H1 (cell line): ENCODE measurements at regions not wholly inside any gene's neighbourhood (a gene's known extent, or its start where the extent isn't known, plus 50 kb on each side); places are given as distances from the start of the nearest gene placed in this dataset.

ENCODE experiments used
- CTCF ChIA-PET: fragments of 300-600 bp; sonication (Branson Sonifier 250); formaldehyde crosslinking; loops from one replicate; lab custom pipeline; 2021; ENCODE audit not compliant: partially characterized antibody; lab: Charles Lee
- POLR2A ChIA-PET: fragments of 300-600 bp; sonication (Branson Sonifier 250); formaldehyde crosslinking; loops from one replicate; lab custom pipeline; 2021; ENCODE audit warnings: inconsistent platforms; ENCODE audit not compliant: partially characterized antibody; lab: Charles Lee
- DNase-seq, 2 experiments: peaks; one replicate each; pipeline versions ENCODE4 v3.0.0 to v3.0.0-alpha.2; 2010 to 2022; ENCODE audit warnings: low spot score in 2 of 2, low read depth in 1 of 2, mixed read lengths in 1 of 2
- FAIRE-seq: peaks from 2 replicates; lab custom pipeline; 2011; peaks lifted over from hg19 to GRCh38; lab: Jason Lieb, UNC
- H2AFZ ChIP-seq: 2 replicates; pipeline ENCODE4 v1.8.1; 2012; ENCODE audit warnings: low read length, inconsistent platforms
- H2AK5ac ChIP-seq: 2 replicates; pipeline ENCODE4 v1.6.1; 2013; ENCODE audit warnings: low read depth, low read length
- H2BK120ac ChIP-seq: replicated peaks from 2 replicates; pipeline ENCODE3; 2013; ENCODE audit warnings: low read depth, low read length, inconsistent platforms
- H2BK12ac ChIP-seq: 2 replicates; pipeline ENCODE4 v1.6.1; 2013; ENCODE audit warnings: low read depth, low read length
- H2BK15ac ChIP-seq: 2 replicates; pipeline ENCODE4 v1.6.1; 2013; ENCODE audit warnings: low read length
- H2BK20ac ChIP-seq: 2 replicates; pipeline ENCODE4 v1.6.1; 2013; ENCODE audit warnings: low read length
- H2BK5ac ChIP-seq: 2 replicates; pipeline ENCODE4 v1.6.1; 2013; ENCODE audit warnings: low read depth, low read length
- H3K14ac ChIP-seq: 2 replicates; pipeline ENCODE4 v1.6.1; 2013; ENCODE audit warnings: inconsistent platforms; ENCODE audit not compliant: insufficient read length
- H3K18ac ChIP-seq: 2 replicates; pipeline ENCODE4 v1.6.1; 2013; ENCODE audit warnings: low read length; ENCODE audit errors: extremely low read depth
- H3K23ac ChIP-seq: 2 replicates; pipeline ENCODE4 v1.6.1; 2013; ENCODE audit warnings: inconsistent platforms; ENCODE audit not compliant: insufficient read length
- H3K23me2 ChIP-seq: 2 replicates; pipeline ENCODE4 v1.6.1; 2013; ENCODE audit warnings: low read depth, low read length
- H3K27ac ChIP-seq: 2 replicates; pipeline ENCODE4 v1.6.1; 2011; ENCODE audit warnings: low read depth, low read length, inconsistent platforms
- H3K27me3 ChIP-seq, 4 experiments: replicated peaks in 1 of 4; 1 replicate in 1 of 4; 2 replicates in 3 of 4; pipeline versions ENCODE4 v1.6.1 to v1.8.1; 2011 to 2013; ENCODE audit warnings: low read length in 3 of 4, mild to moderate bottlenecking in 3 of 4, inconsistent platforms in 2 of 4, mixed read lengths in 2 of 4, moderate library complexity in 1 of 4; ENCODE audit not compliant: control insufficient read depth in 3 of 4, insufficient read depth in 3 of 4; ENCODE audit errors: extremely low read depth in 1 of 4
- H3K36me3 ChIP-seq, 4 experiments: 2 replicates each; pipeline versions ENCODE4 v1.6.1 to v1.8.1; 2011 to 2013; ENCODE audit warnings: mild to moderate bottlenecking in 4 of 4, low read length in 3 of 4, moderate library complexity in 2 of 4, control low read depth in 1 of 4, inconsistent platforms in 1 of 4; ENCODE audit not compliant: insufficient read depth in 4 of 4, control insufficient read depth in 2 of 4
- H3K4ac ChIP-seq: replicated peaks from 2 replicates; pipeline ENCODE3; 2013; ENCODE audit warnings: low read length, low read depth, mixed read lengths, inconsistent platforms; ENCODE audit not compliant: insufficient read length
- H3K4me1 ChIP-seq, 4 experiments: replicated peaks in 1 of 4; 1 replicate in 1 of 4; 2 replicates in 3 of 4; pipeline versions ENCODE4 v1.6.1 to v1.8.1; 2011 to 2013; ENCODE audit warnings: low read length in 3 of 4, inconsistent platforms in 2 of 4, mixed read lengths in 1 of 4; ENCODE audit not compliant: insufficient read depth in 4 of 4, control insufficient read depth in 3 of 4
- H3K4me2 ChIP-seq, 2 experiments: 2 replicates each; pipeline versions ENCODE4 v1.6.1 to v1.8.1; 2011 to 2013; ENCODE audit warnings: low read depth in 2 of 2, low read length in 2 of 2, control low read depth in 1 of 2, inconsistent platforms in 1 of 2, mild to moderate bottlenecking in 1 of 2; ENCODE audit not compliant: insufficient read depth in 1 of 2
- H3K4me3 ChIP-seq, 4 experiments: fragments of 200-600, 300-600 bp in 1 of 4; sonication (generic), shearing (Covaris generic), sonication (Bioruptor Twin) in 1 of 4; 2 replicates each; pipeline versions ENCODE4 v1.5.1 to v1.8.1; 2011 to 2016; ENCODE audit warnings: low read length in 4 of 4, low read depth in 3 of 4, control low read depth in 2 of 4, inconsistent platforms in 2 of 4, mild to moderate bottlenecking in 2 of 4, mixed read lengths in 1 of 4, moderate library complexity in 1 of 4; ENCODE audit not compliant: insufficient read depth in 2 of 4; ENCODE audit errors: extremely low read depth in 1 of 4
- H3K56ac ChIP-seq: replicated peaks from 2 replicates; pipeline ENCODE3; 2013; ENCODE audit warnings: low read depth, mild to moderate bottlenecking, mixed read lengths, low read length, inconsistent platforms; ENCODE audit not compliant: insufficient read length
- H3K79me1 ChIP-seq: 2 replicates; pipeline ENCODE4 v1.6.1; 2013; ENCODE audit warnings: low read depth, low read length, control low read depth
- H3K79me2 ChIP-seq, 2 experiments: 2 replicates each; pipeline versions ENCODE4 v1.6.1 to v1.8.1; 2012 to 2013; ENCODE audit warnings: low read length in 2 of 2, mild to moderate bottlenecking in 2 of 2, inconsistent platforms in 1 of 2; ENCODE audit not compliant: insufficient read depth in 2 of 2, control insufficient read depth in 1 of 2
- H3K9ac ChIP-seq, 4 experiments: replicated peaks in 1 of 4; 1 replicate in 1 of 4; 2 replicates in 3 of 4; pipeline versions ENCODE4 v1.6.1 to v1.8.1; 2011 to 2013; ENCODE audit warnings: low read depth in 3 of 4, low read length in 3 of 4, control low read depth in 2 of 4, mild to moderate bottlenecking in 2 of 4, moderate library complexity in 2 of 4, inconsistent platforms in 1 of 4; ENCODE audit errors: extremely low read depth in 1 of 4
- H3K9me3 ChIP-seq, 2 experiments: 2 replicates each; pipeline versions ENCODE4 v1.6.1 to v1.8.1; 2012 to 2013; ENCODE audit warnings: mild to moderate bottlenecking in 2 of 2, moderate library complexity in 2 of 2, control low read depth in 1 of 2, inconsistent platforms in 1 of 2, low read depth in 1 of 2, low read length in 1 of 2, mixed read lengths in 1 of 2; ENCODE audit not compliant: insufficient read depth in 2 of 2
- H4K20me1 ChIP-seq, 2 experiments: replicated peaks in 1 of 2; 2 replicates each; pipeline versions ENCODE3 to v1.8.1; 2011 to 2013; ENCODE audit warnings: inconsistent platforms in 2 of 2, low read length in 2 of 2, mild to moderate bottlenecking in 1 of 2; ENCODE audit not compliant: insufficient read depth in 2 of 2, control insufficient read depth in 1 of 2
- H4K5ac ChIP-seq: 2 replicates; pipeline ENCODE4 v1.6.1; 2013; ENCODE audit warnings: low read length, low read depth, mixed read lengths, inconsistent platforms; ENCODE audit not compliant: insufficient read length
- H4K8ac ChIP-seq: 2 replicates; pipeline ENCODE4 v1.8.0; 2013; ENCODE audit warnings: mild to moderate bottlenecking, moderate library complexity, low read length, inconsistent platforms; ENCODE audit not compliant: insufficient read depth; ENCODE audit errors: extremely low read depth
- H4K91ac ChIP-seq: replicated peaks from 2 replicates; pipeline ENCODE3; 2013; ENCODE audit warnings: low read length, mixed read lengths, inconsistent platforms; ENCODE audit not compliant: insufficient read length
- CHD2 ChIP-seq: IDR thresholded peaks from 2 replicates; pipeline ENCODE4 v1.6.1; 2012; ENCODE audit warnings: low read length, improper control_type of control experiment
- CREB1 ChIP-seq: IDR thresholded peaks from 2 replicates; pipeline ENCODE4 v1.6.1; 2012; ENCODE audit warnings: inconsistent platforms
- CTBP2 ChIP-seq: IDR thresholded peaks from 2 replicates; pipeline ENCODE4 v1.7.0; 2011; ENCODE audit warnings: borderline replicate concordance, mild to moderate bottlenecking, moderate library complexity, mixed read lengths, low read length; ENCODE audit not compliant: insufficient read depth, insufficient read length
- GABPA ChIP-seq: IDR thresholded peaks from 2 replicates; pipeline ENCODE4 v1.6.1; 2011; ENCODE audit warnings: mild to moderate bottlenecking, low read length, moderate library complexity, borderline replicate concordance; ENCODE audit not compliant: insufficient read depth
- GTF2F1 ChIP-seq: IDR thresholded peaks from 2 replicates; pipeline ENCODE4 v1.6.1; 2012; ENCODE audit warnings: low read depth, low read length, improper control_type of control experiment, borderline replicate concordance
- POU5F1 ChIP-seq: IDR thresholded peaks from 2 replicates; pipeline ENCODE4 v1.6.1; 2011; ENCODE audit warnings: low read depth, mild to moderate bottlenecking, low read length, moderate library complexity
- RAD21 ChIP-seq, 2 experiments: IDR thresholded peaks in 1 of 2; conservative IDR thresholded peaks in 1 of 2; 2 replicates each; pipeline ENCODE4 v1.6.1; 2011; ENCODE audit warnings: low read depth in 2 of 2, low read length in 2 of 2, improper control_type of control experiment in 1 of 2, inconsistent platforms in 1 of 2, mild to moderate bottlenecking in 1 of 2, moderate library complexity in 1 of 2
- SAP30 ChIP-seq: fragments of 300-600 bp; sonication (generic); IDR thresholded peaks from 2 replicates; pipeline ENCODE4 v1.7.1; 2012; ENCODE audit warnings: low read length, moderate library complexity, mild to moderate bottlenecking, inconsistent platforms; ENCODE audit not compliant: insufficient read depth, insufficient replicate concordance
- SIX5 ChIP-seq: IDR thresholded peaks from 2 replicates; pipeline ENCODE4 v1.6.1; 2011; ENCODE audit warnings: mild to moderate bottlenecking, low read depth, low read length
- SP4 ChIP-seq: IDR thresholded peaks from 2 replicates; pipeline ENCODE4 v1.6.1; 2012; ENCODE audit warnings: low read length, inconsistent platforms
- SUZ12 ChIP-seq: fragments of 200-600 bp; sonication (generic); IDR thresholded peaks from 2 replicates; pipeline ENCODE4 v1.6.1; 2012; ENCODE audit warnings: mild to moderate bottlenecking, inconsistent platforms, low read length, moderate library complexity, mixed read lengths
- TEAD4 ChIP-seq: IDR thresholded peaks from 2 replicates; pipeline ENCODE4 v1.6.1; 2012; ENCODE audit warnings: low read depth, low read length, inconsistent platforms, mixed read lengths
- WGBS, 2 experiments: shearing (Covaris generic) in 1 of 2; methylation state at CpG; one replicate each; pipeline versions ENCODE4 v1.1.6 to v1.1.7; 2013 to 2015; ENCODE audit warnings: low lambda C conversion rate in 2 of 2, mixed read lengths in 2 of 2, inconsistent platforms in 1 of 2, low coverage in 1 of 2, missing lambda C conversion rate in 1 of 2; ENCODE audit not compliant: insufficient replicate concordance in 2 of 2, insufficient coverage in 1 of 2, insufficient read length in 1 of 2; ENCODE audit errors: extremely low coverage in 1 of 2, missing lambda C conversion rate in 1 of 2; 5-methylcytosine and 5-hydroxymethylcytosine counted together
- TF ChIP-seq, protein P1 (sequence below): IDR thresholded peaks from 2 replicates; pipeline ENCODE4 v1.6.1; 2012; ENCODE audit warnings: low read length, inconsistent platforms

DNA sequence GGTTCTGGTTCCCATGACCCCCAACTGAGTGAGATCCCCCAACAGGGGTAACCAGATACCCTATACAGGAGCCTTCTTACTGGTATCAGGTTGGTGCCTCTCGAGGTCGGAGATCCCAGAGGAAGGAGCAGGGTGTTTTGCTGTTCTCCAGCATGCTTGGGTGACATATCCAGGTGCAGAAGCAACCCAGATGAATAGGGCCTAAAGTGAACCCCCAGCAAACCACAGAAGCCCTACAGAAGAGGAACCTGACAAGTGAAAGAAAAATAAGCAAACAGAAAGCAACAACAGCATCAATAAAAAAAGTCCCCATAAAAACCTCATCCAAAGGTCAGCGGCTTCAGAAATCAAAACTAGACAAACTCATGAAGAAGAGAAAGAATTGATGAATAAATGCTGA lies 633.4 kb upstream of the CXADR start:
- FAIRE-seq (no peak), DNase-seq (no peak)
- ChIA-PET CTCF (no interaction called here), POLR2A (no interaction called here)
- H3K27me3 ChIP-seq, result no peaks in the 10 kb centered on the region
- H3K4me1 ChIP-seq, result peaks cover 0 to 2% (median 0%) of the 10 kb centered on the region in 4 experiments; a peak in 1 of 7 replicates
- H3K36me3 ChIP-seq, result no peaks in the 10 kb centered on the region
- H3K14ac ChIP-seq, result no peak overlapping the region
- no peak overlapping the region for H3K27ac ChIP-seq
- H3K79me1 ChIP-seq, result no peaks in the 10 kb centered on the region
- no peak overlapping the region for H3K9ac ChIP-seq
- H3K4me3 ChIP-seq, result no peak overlapping the region
- no peak overlapping the region for H4K91ac ChIP-seq
- H3K79me2 ChIP-seq, result no peaks in the 10 kb centered on the region
- H3K9me3 ChIP-seq, result no peaks in the 10 kb centered on the region
- no peak overlapping the region for H3K18ac ChIP-seq
- 94% methylated on average over 3 of the region's 3 CpGs; no CpG with 5 or more reads in 1 of the 2 experiments for WGBS, 2 experiments
- H3K56ac ChIP-seq, result no peak overlapping the region
- no peak overlapping the region for H4K8ac ChIP-seq
- no peak overlapping the region for H2BK12ac ChIP-seq
- H3K23ac ChIP-seq, result no peak overlapping the region
- no peak overlapping the region for H2BK120ac ChIP-seq
- no peak overlapping the region for H2BK20ac ChIP-seq
- H3K4ac ChIP-seq, result no peak overlapping the region
- H4K5ac ChIP-seq, result no peak overlapping the region
- H2BK15ac ChIP-seq, result no peak overlapping the region
- H2AFZ ChIP-seq, result no peak overlapping the region
- H3K4me2 ChIP-seq, result no peak overlapping the region
- H3K23me2 ChIP-seq, result no peaks in the 10 kb centered on the region
- H4K20me1 ChIP-seq, result no peaks in the 10 kb centered on the region
- H2AK5ac ChIP-seq, result no peak overlapping the region
- no peak overlapping the region for H2BK5ac ChIP-seq
- TF ChIP-seq GABPA (no peak), SP4 (no peak), TEAD4 (no peak), SAP30 (no peak), SUZ12 (no peak), CTBP2 (no peak), SIX5 (no peak), CREB1 (no peak), CHD2 (no peak), GTF2F1 (no peak), RAD21 (IDR thresholded peaks at IDR 0.05 in 1 of 2, conservative IDR thresholded peaks at IDR 0.05 in 1 of 2; ENCODE audit: low read depth in 2 of 2, low read length in 2 of 2) (no peak), POU5F1 (no peak)
- TF ChIP-seq, protein P1, sequence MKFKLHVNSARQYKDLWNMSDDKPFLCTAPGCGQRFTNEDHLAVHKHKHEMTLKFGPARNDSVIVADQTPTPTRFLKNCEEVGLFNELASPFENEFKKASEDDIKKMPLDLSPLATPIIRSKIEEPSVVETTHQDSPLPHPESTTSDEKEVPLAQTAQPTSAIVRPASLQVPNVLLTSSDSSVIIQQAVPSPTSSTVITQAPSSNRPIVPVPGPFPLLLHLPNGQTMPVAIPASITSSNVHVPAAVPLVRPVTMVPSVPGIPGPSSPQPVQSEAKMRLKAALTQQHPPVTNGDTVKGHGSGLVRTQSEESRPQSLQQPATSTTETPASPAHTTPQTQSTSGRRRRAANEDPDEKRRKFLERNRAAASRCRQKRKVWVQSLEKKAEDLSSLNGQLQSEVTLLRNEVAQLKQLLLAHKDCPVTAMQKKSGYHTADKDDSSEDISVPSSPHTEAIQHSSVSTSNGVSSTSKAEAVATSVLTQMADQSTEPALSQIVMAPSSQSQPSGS, result no peak
